ENCODE measurements at regions not wholly inside any gene's neighbourhood (a gene's known extent, or its start where the extent isn't known, plus 50 kb on each side); places are given as distances from the start of the nearest gene placed in this dataset.

- H3K4me2 ChIP-seq (ENCODE audit: low read depth, low read length, poor library complexity, severe bottlenecking) = no peak overlapping the region
- H4K20me1 ChIP-seq (ENCODE audit: low read depth, low read length) = no peaks in the 10 kb centered on the region
- TF ChIP-seq EZH2phosphoT487 (conservative IDR thresholded peaks at IDR 0.05; ENCODE audit: low read length) (no peak), CTCF (IDR thresholded peaks at IDR 0.05; ENCODE audit: insufficient read depth, low read length, poor library complexity, severe bottlenecking) (no peak)
- no peaks in the 10 kb centered on the region for H3K9me2 ChIP-seq (replicated peaks; ENCODE audit: insufficient read depth, low read length)
- H3K4me3 ChIP-seq (ENCODE audit: insufficient read depth, low read length, poor library complexity, severe bottlenecking) = no peak overlapping the region
- no peaks in the 10 kb centered on the region for H3K36me3 ChIP-seq (ENCODE audit: low read length)
- H3K9ac ChIP-seq (ENCODE audit: low read length) = no peak overlapping the region
- H2AFZ ChIP-seq (ENCODE audit: low read depth, low read length, severe bottlenecking) = no peak overlapping the region
- no peaks in the 10 kb centered on the region for H3F3A ChIP-seq (ENCODE audit: insufficient read depth)
- no peak overlapping the region for H3K27ac ChIP-seq (ENCODE audit: low read depth, low read length)
- no peaks in the 10 kb centered on the region for H3K9me3 ChIP-seq (ENCODE audit: insufficient read depth, low read length)
- H3K27me3 ChIP-seq (ENCODE audit: low read length) = no peaks in the 10 kb centered on the region
- no peaks in the 10 kb centered on the region for H3K79me2 ChIP-seq (ENCODE audit: insufficient read depth, low read length)
Measured at GRCh38 chr9:85433046-85433445, 308.7 kb downstream of the AGTPBP1 start.

GRCh38 chr9:85432599-85432998 is 309.2 kb downstream of the AGTPBP1 start:
- Histone ChIP-seq H4K20me1 (ENCODE audit: low read depth, low read length) (no peaks in the 10 kb centered on the region), H3K4me3 (ENCODE audit: insufficient read depth, low read length, poor library complexity, severe bottlenecking) (no peak overlapping the region), H3K27ac (ENCODE audit: low read depth, low read length) (no peak overlapping the region), H3K9me3 (ENCODE audit: insufficient read depth, low read length) (no peaks in the 10 kb centered on the region), H3F3A (ENCODE audit: insufficient read depth) (no peaks in the 10 kb centered on the region), H3K9me2 (replicated peaks; ENCODE audit: insufficient read depth, low read length) (no peaks in the 10 kb centered on the region), H3K4me2 (ENCODE audit: low read depth, low read length, poor library complexity, severe bottlenecking) (no peak overlapping the region), H3K27me3 (ENCODE audit: low read length) (no peaks in the 10 kb centered on the region), H2AFZ (ENCODE audit: low read depth, low read length, severe bottlenecking) (no peak overlapping the region), H3K9ac (ENCODE audit: low read length) (no peak overlapping the region), H3K36me3 (ENCODE audit: low read length) (no peaks in the 10 kb centered on the region), H3K79me2 (ENCODE audit: insufficient read depth, low read length) (no peaks in the 10 kb centered on the region)
- TF ChIP-seq EZH2phosphoT487 (conservative IDR thresholded peaks at IDR 0.05; ENCODE audit: low read length) = no peak
- TF ChIP-seq CTCF (IDR thresholded peaks at IDR 0.05; ENCODE audit: insufficient read depth, low read length, poor library complexity, severe bottlenecking) = no peak

- H3K4me3 ChIP-seq (ENCODE audit: insufficient read depth, low read length, poor library complexity, severe bottlenecking) = no peak overlapping the region
- no peaks in the 10 kb centered on the region for H4K20me1 ChIP-seq (ENCODE audit: low read depth, low read length)
- H3K27ac ChIP-seq (ENCODE audit: low read depth, low read length) = no peak overlapping the region
- H3K4me2 ChIP-seq (ENCODE audit: low read depth, low read length, poor library complexity, severe bottlenecking) = no peak overlapping the region
- no peaks in the 10 kb centered on the region for H3K27me3 ChIP-seq (ENCODE audit: low read length)
- H3K79me2 ChIP-seq (ENCODE audit: insufficient read depth, low read length) = no peaks in the 10 kb centered on the region
- no peak for TF ChIP-seq CTCF (IDR thresholded peaks at IDR 0.05; ENCODE audit: insufficient read depth, low read length, poor library complexity, severe bottlenecking)
- no peaks in the 10 kb centered on the region for H3K9me2 ChIP-seq (replicated peaks; ENCODE audit: insufficient read depth, low read length)
- H3K9me3 ChIP-seq (ENCODE audit: insufficient read depth, low read length) = no peaks in the 10 kb centered on the region
- no peaks in the 10 kb centered on the region for H3F3A ChIP-seq (ENCODE audit: insufficient read depth)
- no peak overlapping the region for H3K9ac ChIP-seq (ENCODE audit: low read length)
- H2AFZ ChIP-seq (ENCODE audit: low read depth, low read length, severe bottlenecking) = no peak overlapping the region
- H3K36me3 ChIP-seq (ENCODE audit: low read length) = no peaks in the 10 kb centered on the region
Measured at GRCh38 chr9:85431339-85432102, 310.2 kb downstream of the AGTPBP1 start.
